OCI-M2 (cell line): ENCODE measurements at regions not wholly inside any gene's neighbourhood (a gene's known extent, or its start where the extent isn't known, plus 50 kb on each side); places are given as distances from the start of the nearest gene placed in this dataset.
"Not testable (repeated sequence)": the region's sequence is repeated elsewhere in the genome, so short reads cannot be mapped to it uniquely, and the experiment has no call there.

ENCODE experiments used
- DNase-seq: peaks from one replicate; lab custom pipeline; 2025; ENCODE audit not compliant: unreplicated experiment; lab: John Stamatoyannopoulos, UW

DNA sequence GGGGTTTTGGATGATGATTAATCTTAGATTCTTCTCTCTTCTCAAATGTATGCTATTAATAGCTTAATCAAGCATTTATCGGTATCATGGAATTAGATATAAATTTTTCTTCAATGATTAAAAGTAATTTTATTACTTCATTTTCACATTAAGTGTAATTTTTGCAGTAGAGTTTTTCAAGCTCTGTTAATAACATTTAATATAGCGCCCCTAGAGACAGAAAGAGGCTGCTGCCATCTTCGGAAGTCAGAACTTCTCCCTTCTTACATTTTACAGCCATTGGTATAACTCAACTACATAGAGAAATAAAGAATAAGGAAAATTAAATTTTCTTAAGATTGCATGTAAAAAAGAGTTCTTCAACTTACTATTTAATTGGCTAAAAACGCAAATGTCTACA lies 540.3 kb downstream of the GABRG2 start:
- no peak for DNase-seq

DNA sequence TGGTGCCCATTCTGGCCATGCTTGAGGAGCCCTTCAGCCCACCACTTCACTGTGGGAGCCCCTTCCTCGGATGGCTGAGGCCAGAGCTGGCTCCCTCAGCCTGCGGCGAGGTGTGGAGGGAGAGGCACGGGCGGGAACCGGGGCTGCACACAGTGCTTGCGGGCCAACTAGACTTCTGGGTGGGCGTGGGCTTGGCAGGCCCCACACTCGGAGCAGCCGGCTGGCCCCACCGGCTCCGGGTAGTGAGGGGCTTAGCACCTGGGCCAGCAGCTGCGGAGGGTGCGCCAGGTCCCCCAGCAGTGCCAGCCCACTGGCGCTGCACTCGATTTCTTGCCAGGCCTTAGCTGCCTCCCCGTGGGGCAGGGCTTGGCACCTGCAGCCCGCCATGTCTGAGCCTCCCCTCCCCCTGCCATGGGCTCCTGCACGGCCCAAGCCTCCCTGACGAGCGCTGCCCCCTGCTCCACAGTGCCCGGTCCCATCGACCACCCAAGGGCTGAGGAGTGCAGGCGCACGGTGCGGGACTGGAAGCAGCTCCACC lies 554.2 kb downstream of the GABRG2 start:
- DNase-seq, result not testable (repeated sequence)

- DNase-seq, result no peak
These were observed 556.5 kb downstream of the GABRG2 start for GRCh38 chr5:162624110-162624509.

GRCh38 chr5:162637481-162637880 lies 569.9 kb downstream of the GABRG2 start:
- DNase-seq, result no peak

DNA sequence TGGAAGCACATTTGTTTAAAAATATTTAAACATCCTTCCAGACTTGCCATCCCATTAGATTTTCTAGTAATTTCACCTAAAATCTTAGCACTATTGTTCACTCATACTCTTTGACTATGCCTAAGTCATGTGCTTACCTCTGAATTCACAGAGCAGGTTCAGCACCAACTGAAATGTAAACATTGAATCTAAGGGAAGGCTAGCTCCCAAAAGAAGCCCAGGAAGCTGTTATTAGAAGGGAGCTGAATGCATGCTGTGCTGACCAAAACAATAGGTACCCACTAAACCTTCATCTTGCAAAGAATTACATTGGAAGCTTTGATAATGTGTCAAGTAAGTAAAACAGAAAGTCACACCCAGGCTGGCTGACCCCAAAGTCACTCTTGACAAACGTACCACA lies 571.3 kb downstream of the GABRG2 start:
- DNase-seq, result no peak

GRCh38 chr5:162641142-162641813 lies 573.7 kb downstream of the GABRG2 start:
- DNase-seq, result no peak

DNA sequence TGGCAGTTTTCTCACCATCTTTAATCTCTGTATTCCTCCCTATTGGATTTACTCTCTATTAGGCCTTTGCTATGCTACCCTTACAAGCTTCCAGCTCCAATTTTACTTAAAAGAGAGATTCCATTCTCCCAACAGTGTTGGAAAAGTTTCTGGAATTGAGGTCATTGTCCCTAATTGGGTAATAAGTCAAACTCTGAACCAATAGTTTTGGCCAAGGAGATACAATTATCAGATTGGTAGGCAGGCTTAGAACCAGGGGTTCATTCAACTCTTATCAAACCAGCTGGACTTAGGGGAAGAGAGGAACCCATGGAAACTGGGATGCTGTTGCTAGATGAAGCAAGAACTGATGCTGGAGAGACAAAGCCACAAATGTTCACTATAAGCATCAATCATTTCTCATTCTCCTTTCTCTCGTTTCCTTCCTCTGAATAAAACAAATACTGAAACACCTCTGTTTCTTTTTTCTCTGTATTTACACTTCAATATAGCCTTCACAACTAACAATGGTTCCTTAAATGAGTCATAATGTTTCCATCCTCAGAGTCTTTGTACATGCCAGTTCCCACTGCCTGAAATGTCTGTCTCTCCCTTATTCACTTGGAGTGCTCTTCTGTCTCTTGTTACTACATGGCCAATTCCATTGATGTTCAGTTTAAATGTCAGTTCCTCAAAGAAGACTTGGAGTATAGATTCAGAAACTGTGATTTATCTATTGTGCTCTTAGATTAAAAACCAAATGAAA lies 587.3 kb downstream of the GABRG2 start:
- DNase-seq, result no peak

GRCh38 chr5:162657076-162657475 lies 589.5 kb downstream of the GABRG2 start:
- no peak for DNase-seq

- no peak for DNase-seq
These were observed 597.3 kb downstream of the GABRG2 start for GRCh38 chr5:162664846-162665245.

DNA sequence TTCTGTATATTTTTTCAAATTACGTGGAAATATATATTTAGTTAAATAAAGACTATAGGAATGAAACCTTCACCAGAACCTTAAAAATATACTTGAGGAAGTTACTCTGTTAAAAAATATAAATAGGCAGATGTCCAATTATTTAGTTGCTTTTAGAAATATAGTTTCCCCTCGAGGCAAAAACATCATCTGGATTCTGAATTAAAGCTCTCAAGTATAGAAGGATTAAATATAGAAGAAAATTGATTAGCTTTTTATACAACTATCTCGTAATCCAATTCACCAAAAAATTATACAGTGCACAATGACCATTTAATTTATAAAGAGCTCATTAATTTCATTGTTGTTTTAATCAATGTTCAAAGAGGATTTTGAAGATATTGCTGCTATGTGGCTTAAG lies 601.4 kb downstream of the GABRG2 start:
- no peak for DNase-seq

GRCh38 chr5:162672061-162672460 lies 604.5 kb downstream of the GABRG2 start:
- DNase-seq, result no peak

DNA sequence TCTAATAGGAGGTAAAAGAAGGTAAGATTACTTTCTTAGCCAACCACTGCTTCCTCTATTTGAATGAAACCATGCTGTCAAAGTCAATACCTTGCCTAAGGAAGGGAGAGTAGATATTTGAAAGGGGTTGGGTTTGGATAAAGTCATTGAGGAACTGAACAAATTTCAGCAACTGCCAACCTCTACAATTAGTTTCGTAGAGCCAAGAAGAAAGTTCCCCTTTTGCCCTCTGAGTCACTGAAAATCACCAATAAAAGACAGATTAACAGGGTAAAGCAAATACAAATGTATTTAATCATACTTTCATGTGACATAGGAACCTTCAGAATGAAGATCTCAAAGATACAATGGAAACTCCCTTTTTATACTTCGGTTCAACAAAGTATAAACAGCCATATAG lies 615.7 kb downstream of the GABRG2 start:
- DNase-seq, result no peak

DNA sequence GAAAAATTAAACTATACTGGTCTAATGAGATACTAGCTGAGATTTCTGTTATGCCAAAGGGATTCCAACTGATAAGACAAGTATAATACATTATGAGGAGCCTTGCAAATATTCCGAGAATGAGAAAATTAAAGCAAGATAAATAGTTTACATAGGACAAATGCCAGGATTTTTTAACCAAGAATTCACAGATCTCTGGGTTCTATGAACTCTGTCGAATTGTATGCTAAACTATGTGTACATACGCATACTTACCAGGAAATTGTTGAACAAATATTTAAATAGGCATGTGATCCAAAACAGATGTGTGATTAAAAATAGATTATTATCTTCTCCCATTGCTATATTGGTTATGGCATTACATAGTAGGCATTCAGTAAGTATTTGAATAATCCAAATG lies 616.6 kb downstream of the GABRG2 start:
- DNase-seq, result no peak

DNA sequence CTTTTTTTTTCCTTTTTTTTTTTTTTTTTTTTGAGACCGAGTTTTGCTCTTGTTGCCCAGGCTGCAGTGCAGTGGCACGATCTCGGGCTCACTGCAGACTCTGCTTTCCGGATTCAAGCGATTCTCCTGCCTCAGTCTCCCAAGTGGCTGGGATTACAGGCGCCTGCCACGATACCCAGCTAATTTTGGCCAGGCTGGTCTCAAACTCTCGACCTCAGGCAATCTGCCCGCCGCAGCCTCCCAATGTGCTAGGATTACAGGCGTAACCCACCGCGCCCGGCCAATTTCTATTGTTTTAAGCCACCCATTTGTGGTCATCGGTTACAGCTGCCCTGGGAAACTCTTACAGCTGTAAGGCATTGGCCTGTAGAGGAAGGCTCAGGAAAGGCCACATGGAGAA lies 617.7 kb downstream of the GABRG2 start:
- no peak for DNase-seq

- not testable (repeated sequence) for DNase-seq
These were observed 628.7 kb downstream of the GABRG2 start for GRCh38 chr5:162696272-162696671.

GRCh38 chr5:162699361-162699760 lies 631.8 kb downstream of the GABRG2 start:
- DNase-seq, result no peak

DNA sequence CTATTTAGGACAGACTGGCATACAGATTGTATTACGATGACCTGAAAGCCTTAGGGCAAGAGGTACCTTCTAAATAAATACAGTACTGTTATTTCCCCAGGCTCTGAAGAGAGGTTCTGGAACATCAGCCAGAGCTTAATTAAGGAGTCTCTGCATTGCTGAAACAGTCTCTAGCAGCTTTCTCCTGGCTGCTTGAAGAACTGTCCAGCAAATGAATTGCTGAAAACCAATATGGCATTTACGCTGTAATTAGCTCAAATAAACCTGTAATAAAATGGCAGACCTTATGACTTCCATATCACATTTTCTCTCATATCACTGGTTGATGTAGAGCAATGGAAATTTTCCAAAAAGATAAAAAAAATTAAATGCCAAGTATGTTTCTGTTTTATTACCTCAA lies 636.3 kb downstream of the GABRG2 start:
- DNase-seq, result no peak

DNA sequence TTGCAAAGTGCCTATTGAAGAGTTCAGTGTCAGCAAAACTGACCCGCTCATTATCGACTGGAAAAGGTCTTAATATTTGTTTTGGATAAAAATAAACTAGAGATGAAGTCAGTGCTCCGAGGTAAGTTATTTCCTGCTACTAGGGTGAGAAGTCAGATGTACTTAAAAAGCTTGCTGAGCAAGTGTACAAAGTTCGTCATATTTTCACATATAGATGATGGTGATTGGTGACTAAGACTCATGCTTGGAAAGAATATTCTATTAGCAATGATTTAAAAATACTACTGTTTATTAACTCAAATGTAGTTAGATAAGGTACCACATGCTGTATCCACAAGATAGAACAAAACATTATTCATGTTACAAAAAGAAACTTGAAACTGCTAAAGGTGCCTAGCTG lies 643.7 kb downstream of the GABRG2 start:
- DNase-seq, result no peak

- no peak for DNase-seq
These were observed 652.1 kb downstream of the GABRG2 start for GRCh38 chr5:162719720-162720119.

DNA sequence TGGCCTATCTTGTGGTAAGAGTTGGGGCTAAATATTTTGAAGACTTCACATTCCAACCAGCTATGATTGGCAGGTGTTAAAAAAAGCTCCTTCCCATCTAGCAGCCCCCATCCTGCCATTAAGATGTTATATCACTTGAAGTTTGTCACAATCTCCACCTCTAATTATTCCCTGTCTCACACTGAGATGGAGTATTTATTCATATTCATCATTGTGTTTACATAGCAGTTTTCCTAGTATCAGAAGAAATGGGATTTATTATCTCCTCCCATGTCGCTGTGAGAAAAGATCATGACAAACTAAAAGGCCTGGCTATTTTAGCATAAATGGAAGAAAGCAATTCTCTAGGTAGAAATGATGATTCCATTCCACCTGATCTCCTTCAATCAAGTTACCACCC lies 653.6 kb downstream of the GABRG2 start:
- no peak for DNase-seq

GRCh38 chr5:162752612-162753011 lies 684.8 kb upstream of the CCNG1 start:
- no peak for DNase-seq

- DNase-seq, result no peak
These were observed 675.3 kb upstream of the CCNG1 start for GRCh38 chr5:162762119-162762518.
